Colonic mucosa (tissue), 4 donors: ENCODE measurements at regions not wholly inside any gene's neighbourhood (a gene's known extent, or its start where the extent isn't known, plus 50 kb on each side); places are given as distances from the start of the nearest gene placed in this dataset.

Source experiments
- DNase-seq: peaks from one replicate; pipeline ENCODE4 v3.0.0-alpha.2; 2020
- H3K27ac ChIP-seq: fragments of 200-600 bp; one replicate; pipeline ENCODE4 v1.8.0; 2021
- H3K27me3 ChIP-seq: fragments of 200-600 bp; one replicate; pipeline ENCODE4 v1.8.0; 2021
- H3K36me3 ChIP-seq: fragments of 200-600 bp; one replicate; pipeline ENCODE4 v1.8.0; 2021
- H3K4me1 ChIP-seq: fragments of 200-600 bp; one replicate; pipeline ENCODE4 v1.8.0; 2021; ENCODE audit warnings: mild to moderate bottlenecking
- H3K4me3 ChIP-seq: fragments of 200-600 bp; one replicate; pipeline ENCODE4 v1.8.0; 2021
- H3K9ac ChIP-seq, 2 donors: one replicate each; pipeline ENCODE4 v1.7.0; 2013; ENCODE audit warnings: control low read depth in 2 of 2, low read depth in 2 of 2, low read length in 2 of 2
- H3K9me3 ChIP-seq: fragments of 200-600 bp; one replicate; pipeline ENCODE4 v1.8.0; 2021
- intact Hi-C: fragments of 100-400 bp; cut with DNase I; formaldehyde crosslinking; loops from one replicate; pipeline ENCODE4 v1.14.1; 2022
- TF ChIP-seq, protein P1 (sequence below): fragments of 200-600 bp; IDR thresholded peaks from one replicate; pipeline ENCODE4 v1.8.0; 2022; ENCODE audit warnings: antibody characterized with exemption, mild to moderate bottlenecking
- donor health status: healthy.
- donor health status: DM: no; HTN: no; CAD: no.
- donor health status: DM: no; HTN: no; CAD: no.

DNA sequence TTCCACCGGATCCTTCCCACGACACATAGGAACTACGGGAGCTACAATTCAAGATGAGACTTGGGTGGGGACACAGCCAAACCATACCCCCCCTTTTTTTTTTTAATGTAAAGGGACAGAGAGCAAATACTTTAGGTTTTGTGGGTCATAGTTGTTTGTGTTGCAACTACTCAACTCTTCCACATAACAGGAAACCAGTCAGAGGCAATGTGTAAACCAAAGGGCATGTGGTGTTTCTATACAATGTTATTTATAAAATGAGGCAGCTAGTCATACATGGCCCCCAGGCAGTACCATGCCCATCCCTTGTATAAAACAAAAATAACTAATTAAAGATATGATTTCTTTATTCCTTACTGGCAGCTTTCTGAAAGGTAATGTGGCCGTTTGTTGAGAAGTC, 845.4 kb upstream of the ADAMTS5 start:
- intact Hi-C loops = no loop called here
- Histone ChIP-seq H3K27me3 (no peaks in the 10 kb centered on the region), H3K9ac (no peak overlapping the region), H3K4me3 (no peak overlapping the region), H3K4me1 (no peaks in the 10 kb centered on the region), H3K9me3 (no peaks in the 10 kb centered on the region), H3K36me3 (no peaks in the 10 kb centered on the region), H3K27ac (no peak overlapping the region)
- TF ChIP-seq, protein P1, sequence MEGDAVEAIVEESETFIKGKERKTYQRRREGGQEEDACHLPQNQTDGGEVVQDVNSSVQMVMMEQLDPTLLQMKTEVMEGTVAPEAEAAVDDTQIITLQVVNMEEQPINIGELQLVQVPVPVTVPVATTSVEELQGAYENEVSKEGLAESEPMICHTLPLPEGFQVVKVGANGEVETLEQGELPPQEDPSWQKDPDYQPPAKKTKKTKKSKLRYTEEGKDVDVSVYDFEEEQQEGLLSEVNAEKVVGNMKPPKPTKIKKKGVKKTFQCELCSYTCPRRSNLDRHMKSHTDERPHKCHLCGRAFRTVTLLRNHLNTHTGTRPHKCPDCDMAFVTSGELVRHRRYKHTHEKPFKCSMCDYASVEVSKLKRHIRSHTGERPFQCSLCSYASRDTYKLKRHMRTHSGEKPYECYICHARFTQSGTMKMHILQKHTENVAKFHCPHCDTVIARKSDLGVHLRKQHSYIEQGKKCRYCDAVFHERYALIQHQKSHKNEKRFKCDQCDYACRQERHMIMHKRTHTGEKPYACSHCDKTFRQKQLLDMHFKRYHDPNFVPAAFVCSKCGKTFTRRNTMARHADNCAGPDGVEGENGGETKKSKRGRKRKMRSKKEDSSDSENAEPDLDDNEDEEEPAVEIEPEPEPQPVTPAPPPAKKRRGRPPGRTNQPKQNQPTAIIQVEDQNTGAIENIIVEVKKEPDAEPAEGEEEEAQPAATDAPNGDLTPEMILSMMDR = no peak
- DNase-seq = no peak

- H3K27ac ChIP-seq = no peak overlapping the region
- no peaks in the 10 kb centered on the region for H3K27me3 ChIP-seq
- TF ChIP-seq, protein P1 = no peak
- no peak for DNase-seq
- intact Hi-C loops = loop anchor here (10.0 kb wide), 1 partner anchor 964 kb away; the partner anchor contains the start of gene ADAMTS1
- H3K4me1 ChIP-seq = no peaks in the 10 kb centered on the region
- no peak overlapping the region for H3K4me3 ChIP-seq
- H3K9me3 ChIP-seq = no peaks in the 10 kb centered on the region
- H3K9ac ChIP-seq = no peak overlapping the region
- no peaks in the 10 kb centered on the region for H3K36me3 ChIP-seq
Observed at GRCh38 chr21:27808923-27809322, 842.0 kb upstream of the ADAMTS5 start.

- intact Hi-C loops = loop anchor here (10.0 kb wide), 1 partner anchor 963 kb away; the partner anchor contains the start of gene ADAMTS1
Observed at GRCh38 chr21:27807596-27807995, 840.7 kb upstream of the ADAMTS5 start.

DNA sequence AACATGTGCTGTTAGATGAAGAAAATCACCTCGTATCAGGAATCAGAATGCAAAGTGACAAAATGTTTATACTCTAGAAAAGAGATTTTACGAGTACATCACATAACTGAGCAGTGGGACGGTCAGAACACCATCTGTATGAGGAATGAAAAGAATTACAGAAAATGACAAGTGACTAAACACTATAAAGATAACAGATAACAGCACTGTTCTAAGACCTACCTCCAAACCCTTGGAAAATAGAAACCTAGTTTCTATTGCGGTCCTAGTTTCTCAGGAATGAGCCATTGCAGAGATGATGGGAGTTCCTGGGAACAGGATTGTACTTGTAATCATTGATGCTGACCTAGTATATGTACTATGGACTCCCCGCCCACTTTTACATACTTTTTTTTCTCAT, 839.4 kb upstream of the ADAMTS5 start:
- TF ChIP-seq, protein P1 = no peak
- Histone ChIP-seq H3K36me3 (no peaks in the 10 kb centered on the region), H3K4me1 (no peaks in the 10 kb centered on the region), H3K9ac (no peak overlapping the region), H3K9me3 (no peaks in the 10 kb centered on the region), H3K4me3 (no peak overlapping the region), H3K27ac (no peak overlapping the region), H3K27me3 (no peaks in the 10 kb centered on the region)
- DNase-seq = no peak
- intact Hi-C loops = loop anchor here (10.0 kb wide), 1 partner anchor 961 kb away; the partner anchor contains the start of gene ADAMTS1

More at GRCh38 chr21:27807596-27807995, 840.7 kb upstream of the ADAMTS5 start:
- H3K4me3 ChIP-seq = no peak overlapping the region
- TF ChIP-seq, protein P1 = no peak
- H3K9ac ChIP-seq = no peak overlapping the region
- H3K27ac ChIP-seq = no peak overlapping the region
- DNase-seq = no peak
- no peaks in the 10 kb centered on the region for H3K27me3 ChIP-seq
- no peaks in the 10 kb centered on the region for H3K4me1 ChIP-seq
- no peaks in the 10 kb centered on the region for H3K36me3 ChIP-seq
- no peaks in the 10 kb centered on the region for H3K9me3 ChIP-seq

GRCh38 chr21:27805696-27806095, 838.8 kb upstream of the ADAMTS5 start:
- Histone ChIP-seq H3K4me3 (no peak overlapping the region), H3K4me1 (no peaks in the 10 kb centered on the region), H3K36me3 (no peaks in the 10 kb centered on the region), H3K9ac (no peak overlapping the region), H3K27ac (no peak overlapping the region), H3K27me3 (no peaks in the 10 kb centered on the region), H3K9me3 (no peaks in the 10 kb centered on the region)
- TF ChIP-seq, protein P1 = no peak
- no peak for DNase-seq
- intact Hi-C loops = loop anchor here (10.0 kb wide), 1 partner anchor 961 kb away; the partner anchor contains the start of gene ADAMTS1
